IMR-90 (cell line): ENCODE measurements at regions not wholly inside any gene's neighbourhood (a gene's known extent, or its start where the extent isn't known, plus 50 kb on each side); places are given as distances from the start of the nearest gene placed in this dataset.

Experiments
- ATAC-seq: fragments of 200-7000 bp; cut with Tn5 transposase; 2 replicates; pipeline ENCODE4 v1.9.1; 2020; ENCODE audit warnings: low read depth, mild to moderate bottlenecking, moderate library complexity
- BruUV-seq: library from RNA; stranded (reverse); fragments of 400-500 nt; replicated peaks from 2 replicates; lab custom pipeline; 2021; lab: Mats Ljungman, UMichigan
- CTCF ChIA-PET: fragments of 300-600 bp; formaldehyde crosslinking; extraction: SDS; loops from one replicate; lab custom pipeline; 2021; ENCODE audit warnings: antibody characterized with exemption; lab: Yijun Ruan, JAX
- POLR2A ChIA-PET: fragments of 300-600 bp; sonication (Branson Sonifier 250); formaldehyde crosslinking; loops from one replicate; lab custom pipeline; 2022; ENCODE audit warnings: antibody characterized with exemption; ENCODE audit not compliant: unreplicated experiment; lab: Charles Lee
- DNase-seq: peaks from one replicate; pipeline ENCODE4 v3.0.0; 2013
- H2AFZ ChIP-seq: replicated peaks from 2 replicates; pipeline ENCODE3; 2013; ENCODE audit warnings: low read length, mild to moderate bottlenecking; ENCODE audit not compliant: poor library complexity
- H2AK5ac ChIP-seq: 2 replicates; pipeline ENCODE4 v1.6.1; 2013; ENCODE audit warnings: low read depth, low read length, inconsistent platforms
- H2AK9ac ChIP-seq: replicated peaks from 2 replicates; pipeline ENCODE3; 2013; ENCODE audit warnings: mild to moderate bottlenecking, low read depth, low read length, moderate library complexity; ENCODE audit not compliant: poor library complexity
- H2BK120ac ChIP-seq: 2 replicates; pipeline ENCODE4 v1.6.1; 2013; ENCODE audit warnings: low read depth, low read length, inconsistent platforms
- H2BK15ac ChIP-seq: 3 replicates; pipeline ENCODE4 v1.6.1; 2013; ENCODE audit warnings: low read depth, low read length, inconsistent platforms
- H2BK20ac ChIP-seq: 2 replicates; pipeline ENCODE4 v1.6.1; 2013; ENCODE audit warnings: low read depth, mild to moderate bottlenecking, inconsistent platforms, low read length, moderate library complexity
- H2BK5ac ChIP-seq: 2 replicates; pipeline ENCODE4 v1.6.1; 2013; ENCODE audit warnings: mild to moderate bottlenecking, low read depth, low read length, inconsistent platforms; ENCODE audit not compliant: poor library complexity, severe bottlenecking
- H3K14ac ChIP-seq: replicated peaks from 2 replicates; pipeline ENCODE4 v1.6.1; 2013; ENCODE audit warnings: low read depth, low read length, inconsistent platforms
- H3K18ac ChIP-seq: 2 replicates; pipeline ENCODE4 v1.6.1; 2013; ENCODE audit warnings: low read depth, low read length, control low read depth
- H3K23ac ChIP-seq: 2 replicates; pipeline ENCODE4 v1.6.1; 2013; ENCODE audit warnings: low read depth, low read length, inconsistent platforms
- H3K27ac ChIP-seq: 2 replicates; pipeline ENCODE4 v1.5.1; 2013; ENCODE audit warnings: mild to moderate bottlenecking, control low read depth, low read length; ENCODE audit not compliant: insufficient read depth
- H3K27me3 ChIP-seq: 2 replicates; pipeline ENCODE4 v1.6.1; 2013; ENCODE audit warnings: low read length; ENCODE audit not compliant: control insufficient read depth, insufficient read depth
- H3K36me3 ChIP-seq: 2 replicates; pipeline ENCODE4 v1.6.1; 2013; ENCODE audit warnings: low read length, mixed read lengths; ENCODE audit not compliant: control insufficient read depth, insufficient read depth
- H3K4ac ChIP-seq: 2 replicates; pipeline ENCODE4 v1.6.1; 2013; ENCODE audit warnings: low read depth, low read length, inconsistent platforms
- H3K4me1 ChIP-seq: 2 replicates; pipeline ENCODE4 v1.6.1; 2013; ENCODE audit warnings: low read length, mixed read lengths; ENCODE audit not compliant: control insufficient read depth, insufficient read depth
- H3K4me2 ChIP-seq: 2 replicates; pipeline ENCODE4 v1.6.1; 2013; ENCODE audit warnings: low read depth, mild to moderate bottlenecking, control low read depth, low read length, moderate library complexity
- H3K4me3 ChIP-seq: 2 replicates; pipeline ENCODE4 v1.5.1; 2013; ENCODE audit warnings: low read depth, mild to moderate bottlenecking, control low read depth, low read length, moderate library complexity; ENCODE audit not compliant: insufficient read depth
- H3K56ac ChIP-seq: 2 replicates; pipeline ENCODE4 v1.6.1; 2013; ENCODE audit warnings: low read length, inconsistent platforms; ENCODE audit not compliant: insufficient read depth; ENCODE audit errors: extremely low read depth
- H3K79me1 ChIP-seq, 2 experiments: 2 replicates each; pipeline ENCODE4 v1.6.1; 2013; ENCODE audit warnings: low read length in 2 of 2, inconsistent platforms in 1 of 2, low read depth in 1 of 2
- H3K9ac ChIP-seq: 2 replicates; pipeline ENCODE4 v1.6.1; 2013; ENCODE audit warnings: low read depth, low read length, control low read depth
- H3K9me1 ChIP-seq: 2 replicates; pipeline ENCODE4 v1.6.1; 2013; ENCODE audit warnings: low read length, inconsistent platforms; ENCODE audit not compliant: insufficient read depth
- H3K9me3 ChIP-seq: 2 replicates; pipeline ENCODE4 v1.6.1; 2013; ENCODE audit warnings: low read length; ENCODE audit not compliant: control insufficient read depth, insufficient read depth
- H4K20me1 ChIP-seq: 2 replicates; pipeline ENCODE4 v1.6.1; 2013; ENCODE audit warnings: low read length, inconsistent platforms; ENCODE audit not compliant: insufficient read depth
- H4K5ac ChIP-seq: 2 replicates; pipeline ENCODE4 v1.6.1; 2013; ENCODE audit warnings: mild to moderate bottlenecking, low read depth, low read length, control low read depth
- H4K8ac ChIP-seq, 2 experiments: 2 replicates each; pipeline ENCODE4 v1.6.1; 2013; ENCODE audit warnings: low read depth in 2 of 2, low read length in 2 of 2, control low read depth in 1 of 2, inconsistent platforms in 1 of 2
- H4K91ac ChIP-seq: 2 replicates; pipeline ENCODE4 v1.6.1; 2013; ENCODE audit warnings: low read depth, low read length, inconsistent platforms; ENCODE audit not compliant: insufficient read depth
- BHLHE40 ChIP-seq: fragments of 150-350 bp; IDR thresholded peaks from 2 replicates; pipeline ENCODE4 v1.6.1; 2016; ENCODE audit warnings: mild to moderate bottlenecking, low read depth, low read length
- CEBPB ChIP-seq: IDR thresholded peaks from 2 replicates; pipeline ENCODE4 v1.6.1; 2012; ENCODE audit warnings: low read depth, low read length, improper control_type of control experiment
- CHD1 ChIP-seq: IDR thresholded peaks from 2 replicates; pipeline ENCODE4 v1.6.1; 2012; ENCODE audit warnings: low read depth, low read length, improper control_type of control experiment
- CTCF ChIP-seq: conservative IDR thresholded peaks from 2 replicates; pipeline ENCODE4 v1.5.1; 2012; ENCODE audit warnings: mild to moderate bottlenecking, low read depth, low read length, improper control_type of control experiment
- ELK1 ChIP-seq: fragments of 150-350 bp; IDR thresholded peaks from 2 replicates; pipeline ENCODE4 v1.6.1; 2016; ENCODE audit warnings: low read depth, mild to moderate bottlenecking, low read length, moderate library complexity, borderline replicate concordance
- FOS ChIP-seq: fragments of 150-350 bp; IDR thresholded peaks from 2 replicates; pipeline ENCODE4 v1.6.1; 2016; ENCODE audit warnings: low read depth, low read length
- MAFK ChIP-seq: IDR thresholded peaks from 2 replicates; pipeline ENCODE4 v1.6.1; 2012; ENCODE audit warnings: low read depth, low read length, improper control_type of control experiment
- MAZ ChIP-seq: IDR thresholded peaks from 2 replicates; pipeline ENCODE4 v1.6.1; 2012; ENCODE audit warnings: low read depth, mild to moderate bottlenecking, low read length, improper control_type of control experiment, moderate library complexity, borderline replicate concordance
- MXI1 ChIP-seq: IDR thresholded peaks from 2 replicates; pipeline ENCODE4 v1.6.1; 2012; ENCODE audit warnings: low read depth, mild to moderate bottlenecking, low read length, moderate library complexity, borderline replicate concordance
- NFE2L2 ChIP-seq: fragments of 150-350 bp; IDR thresholded peaks from 2 replicates; pipeline ENCODE4 v1.6.1; 2016; ENCODE audit warnings: low read depth, mild to moderate bottlenecking, low read length
- POLR2A ChIP-seq: IDR thresholded peaks from 2 replicates; pipeline ENCODE4 v1.6.1; 2012; ENCODE audit warnings: mild to moderate bottlenecking, low read depth, low read length
- RAD21 ChIP-seq: IDR thresholded peaks from 2 replicates; pipeline ENCODE4 v1.6.1; 2012; ENCODE audit warnings: low read length, improper control_type of control experiment
- RCOR1 ChIP-seq: IDR thresholded peaks from 2 replicates; pipeline ENCODE4 v1.6.1; 2012; ENCODE audit warnings: mild to moderate bottlenecking, low read length, improper control_type of control experiment; ENCODE audit not compliant: insufficient replicate concordance
- RFX5 ChIP-seq: IDR thresholded peaks from 2 replicates; pipeline ENCODE4 v1.8.0; 2012; ENCODE audit warnings: low read depth, mild to moderate bottlenecking, low read length, moderate library complexity
- SMC3 ChIP-seq: fragments of 150-350 bp; IDR thresholded peaks from 2 replicates; pipeline ENCODE4 v1.6.1; 2016; ENCODE audit warnings: low read depth, mild to moderate bottlenecking, antibody characterized with exemption, low read length, moderate library complexity
- USF2 ChIP-seq: fragments of 150-350 bp; IDR thresholded peaks from 2 replicates; pipeline ENCODE4 v1.6.1; 2017; ENCODE audit warnings: mild to moderate bottlenecking, antibody characterized with exemption, low read length, low read depth
- WGBS, 2 experiments: methylation state at CpG; one replicate each; pipeline versions ENCODE4 v1.1.5 to v1.1.7; 2013; ENCODE audit warnings: missing lambda C conversion rate in 2 of 2; ENCODE audit not compliant: insufficient read length in 1 of 2; ENCODE audit errors: extremely low coverage in 2 of 2; 5-methylcytosine and 5-hydroxymethylcytosine counted together
- dilution Hi-C: fragments of 300-500 bp; cut with HindIII; formaldehyde crosslinking; loops from one replicate; pipeline ENCODE4 v1.14.3; 2018; ENCODE audit warnings: low sequenced_read_pairs; ENCODE audit not compliant: unreplicated experiment
- in situ Hi-C: fragments of 300-500 bp; cut with MboI; formaldehyde crosslinking; loops from 3 replicates; pipeline ENCODE4 v1.14.3; 2019; ENCODE audit warnings: low sequenced_read_pairs, inconsistent platforms, mixed read lengths
- intact Hi-C: fragments of 100-400 bp; cut with micrococcal nuclease; formaldehyde crosslinking; loops from 2 replicates; pipeline ENCODE4 v1.10.0; 2022

- H2AK9ac ChIP-seq = no peak overlapping the region
- intact Hi-C loops = no loop called here
- no peak overlapping the region for H2BK120ac ChIP-seq
- no peaks in the 10 kb centered on the region for H3K9me1 ChIP-seq
- no peak overlapping the region for H2BK5ac ChIP-seq
- no CpG with 5 or more reads among the region's 2 CpGs for WGBS, 2 experiments
- no peak overlapping the region for H3K4me3 ChIP-seq
- CTCF ChIA-PET = no interaction called here
- no peak overlapping the region for H3K27ac ChIP-seq
- in situ Hi-C loops = no loop called here
- no peak overlapping the region for H3K18ac ChIP-seq
- H2BK15ac ChIP-seq = no peak overlapping the region
- POLR2A ChIA-PET = no interaction called here
- no peak overlapping the region for H4K8ac ChIP-seq
- DNase-seq (no peak), ATAC-seq (no peak)
- no peak overlapping the region for H4K91ac ChIP-seq
- H3K27me3 ChIP-seq = no peaks in the 10 kb centered on the region
- TF ChIP-seq CTCF (no peak), SMC3 (no peak), BHLHE40 (no peak), CHD1 (no peak), CEBPB (no peak), NFE2L2 (no peak), FOS (no peak), MXI1 (no peak), POLR2A (no peak), MAFK (no peak), RFX5 (no peak), ELK1 (no peak), RCOR1 (no peak), MAZ (no peak), RAD21 (no peak), USF2 (no peak)
- H2AFZ ChIP-seq = no peak overlapping the region
- no peak overlapping the region for H3K4me2 ChIP-seq
- no peaks in the 10 kb centered on the region for H3K4me1 ChIP-seq
- H3K23ac ChIP-seq = no peak overlapping the region
- BruUV-seq = no TSS peak
- H3K4ac ChIP-seq = no peak overlapping the region
- no peak overlapping the region for H3K14ac ChIP-seq
- H3K36me3 ChIP-seq = no peaks in the 10 kb centered on the region
- no peaks in the 10 kb centered on the region for H3K9me3 ChIP-seq
- dilution Hi-C loops = no loop called here
- H4K5ac ChIP-seq = no peak overlapping the region
- no peak overlapping the region for H3K9ac ChIP-seq
- no peaks in the 10 kb centered on the region for H3K79me1 ChIP-seq
- no peak overlapping the region for H3K56ac ChIP-seq
- no peak overlapping the region for H2BK20ac ChIP-seq
- H4K20me1 ChIP-seq = no peaks in the 10 kb centered on the region
- H2AK5ac ChIP-seq = no peak overlapping the region
Observed at GRCh38 chr6:97726378-97726777, 443.4 kb upstream of the MMS22L start.
